Stomach (tissue), 8 donors: ENCODE measurements at regions not wholly inside any gene's neighbourhood (a gene's known extent, or its start where the extent isn't known, plus 50 kb on each side); places are given as distances from the start of the nearest gene placed in this dataset.

ENCODE experiments used
- DNase-seq, 2 donors: peaks; one replicate each; pipeline versions ENCODE4 v3.0.0 to v3.0.0-alpha.2; 2013 to 2019
- H3K27ac ChIP-seq, 5 donors: fragments of 200-600 bp in 4 of 5; sonication (generic) in 4 of 5; one replicate each; pipeline ENCODE4 v1.5.1; 2013 to 2019; ENCODE audit warnings: mild to moderate bottlenecking in 1 of 5, moderate library complexity in 1 of 5
- H3K27me3 ChIP-seq, 3 donors: fragments of 200-600 bp; sonication (generic); one replicate each; pipeline ENCODE4 v1.5.1; 2017 to 2019; ENCODE audit warnings: mixed run types in 1 of 3
- H3K36me3 ChIP-seq, 4 donors: fragments of 200-600 bp; sonication (generic); 1 replicate in 3 of 4; 2 replicates in 1 of 4; pipeline ENCODE4 v1.5.1; 2016 to 2019
- H3K4me1 ChIP-seq, 4 donors: fragments of 200-600 bp; sonication (generic); one replicate each; pipeline ENCODE4 v1.5.1; 2016 to 2019
- H3K4me3 ChIP-seq, 4 donors: fragments of 200-600 bp; sonication (generic) in 3 of 4; one replicate each; pipeline ENCODE4 v1.5.1; 2016 to 2019; ENCODE audit warnings: mild to moderate bottlenecking in 1 of 4
- H3K9me3 ChIP-seq, 4 donors: fragments of 200-600 bp; sonication (generic); one replicate each; pipeline ENCODE4 v1.5.1; 2016 to 2019
- CTCF ChIP-seq, 7 experiments: fragments of 450-650 bp in 4 of 7; fragments of 200-600 bp in 3 of 7; sonication (generic) in 3 of 7; IDR thresholded peaks; one replicate each; pipeline ENCODE4 v1.5.1; 2016 to 2019; ENCODE audit warnings: antibody characterized with exemption in 7 of 7, control low read depth in 2 of 7, mild to moderate bottlenecking in 1 of 7
- EP300 ChIP-seq: sonication (generic); formaldehyde crosslinking; IDR thresholded peaks from one replicate; pipeline ENCODE4 v1.6.1; 2017; ENCODE audit warnings: antibody characterized with exemption
- POLR2A ChIP-seq, 4 donors: fragments of 450-650 bp; IDR thresholded peaks; one replicate each; pipeline ENCODE4 v1.6.1; 2016; ENCODE audit warnings: antibody characterized with exemption in 4 of 4, control low read depth in 2 of 4, mild to moderate bottlenecking in 1 of 4, moderate library complexity in 1 of 4
- POLR2AphosphoS5 ChIP-seq, 3 donors: sonication (generic); formaldehyde crosslinking; IDR thresholded peaks; one replicate each; pipeline ENCODE4 v1.6.1; 2016; ENCODE audit warnings: antibody characterized with exemption in 3 of 3
- WGBS, 5 donors: extraction: QIAGEN DNeasy Blood & Tissue Kit in 3 of 5; methylation state at CpG; one replicate each; pipeline versions ENCODE4 v1.1.5 to v1.1.7; 2013 to 2018; 5-methylcytosine and 5-hydroxymethylcytosine counted together
- intact Hi-C: fragments of 100-400 bp; cut with DNase I; formaldehyde crosslinking; loops from one replicate; pipeline ENCODE4 v1.15.1; 2023; ENCODE audit warnings: low total_unique reads
- donor health status: healthy with polysubstance abuse.
- donor health status: Bipolar disorder and iron deficiency.
- donor health status: healthy.

- TF ChIP-seq POLR2A (IDR thresholded peaks at IDR 0.05) (no peak), CTCF (IDR thresholded peaks at IDR 0.05) (no peak), EP300 (no peak), POLR2AphosphoS5 (IDR thresholded peaks at IDR 0.05) (no peak)
- WGBS, 5 donors = 86 to 94% (median 88%) methylated on average over 5 to 8 of the region's 8 CpGs
- H3K36me3 ChIP-seq = no peaks in the 10 kb centered on the region
Measured at GRCh38 chr6:166689687-166690086, 62.6 kb upstream of the RPS6KA2 start.

GRCh38 chr6:166688901-166689300 lies 61.9 kb upstream of the RPS6KA2 start:
- no peak for DNase-seq
- no peak overlapping the region for H3K4me3 ChIP-seq
- TF ChIP-seq POLR2AphosphoS5 (IDR thresholded peaks at IDR 0.05) (no peak), CTCF (IDR thresholded peaks at IDR 0.05) (no peak), EP300 (no peak), POLR2A (IDR thresholded peaks at IDR 0.05) (no peak)
- H3K4me1 ChIP-seq = peaks cover 0 to 21% (median 10%) of the 10 kb centered on the region in 4 donors
- intact Hi-C loops = no loop called here
- H3K27me3 ChIP-seq = no peaks in the 10 kb centered on the region
- WGBS, 5 donors = 88 to 95% (median 93%) methylated on average over 9 of the region's 9 CpGs
- no peaks in the 10 kb centered on the region for H3K9me3 ChIP-seq
- no peak overlapping the region for H3K27ac ChIP-seq
- H3K36me3 ChIP-seq = no peaks in the 10 kb centered on the region

More at GRCh38 chr6:166689687-166690086, 62.6 kb upstream of the RPS6KA2 start:
- H3K4me1 ChIP-seq = peaks cover 0 to 21% (median 10%) of the 10 kb centered on the region in 4 donors
- no peak overlapping the region for H3K27ac ChIP-seq
- intact Hi-C loops = no loop called here
- H3K4me3 ChIP-seq = no peak overlapping the region
- no peaks in the 10 kb centered on the region for H3K9me3 ChIP-seq
- DNase-seq = no peak
- H3K27me3 ChIP-seq = no peaks in the 10 kb centered on the region

- 36 to 51% (median 43%) methylated on average over 6 of the region's 6 CpGs for WGBS, 5 donors
- no peaks in the 10 kb centered on the region for H3K36me3 ChIP-seq
- no peak for DNase-seq
Measured at GRCh38 chr6:166687879-166688205, 60.8 kb upstream of the RPS6KA2 start.

GRCh38 chr6:166687070-166687878 lies 60.2 kb upstream of the RPS6KA2 start:
- Histone ChIP-seq H3K4me3 (no peak overlapping the region), H3K36me3 (no peaks in the 10 kb centered on the region), H3K9me3 (no peaks in the 10 kb centered on the region), H3K27ac (no peak overlapping the region), H3K4me1 (peaks cover 0 to 34% (median 10%) of the 10 kb centered on the region in 4 donors), H3K27me3 (no peaks in the 10 kb centered on the region)
- TF ChIP-seq POLR2A (IDR thresholded peaks at IDR 0.05) (no peak), CTCF (IDR thresholded peaks at IDR 0.05) (no peak), POLR2AphosphoS5 (IDR thresholded peaks at IDR 0.05) (no peak), EP300 (no peak)
- DNase-seq = no peak
- intact Hi-C loops = no loop called here
- WGBS, 5 donors = 52 to 71% (median 62%) methylated on average over 21 of the region's 21 CpGs

More at GRCh38 chr6:166687879-166688205, 60.8 kb upstream of the RPS6KA2 start:
- no peaks in the 10 kb centered on the region for H3K9me3 ChIP-seq
- no peaks in the 10 kb centered on the region for H3K27me3 ChIP-seq
- intact Hi-C loops = no loop called here
- H3K4me1 ChIP-seq = peaks cover 0 to 31% (median 10%) of the 10 kb centered on the region in 4 donors
- H3K4me3 ChIP-seq = no peak overlapping the region
- no peak overlapping the region for H3K27ac ChIP-seq
- TF ChIP-seq EP300 (no peak), POLR2AphosphoS5 (IDR thresholded peaks at IDR 0.05) (no peak), CTCF (IDR thresholded peaks at IDR 0.05) (no peak), POLR2A (IDR thresholded peaks at IDR 0.05) (no peak)
